HCT116 (cell line): ENCODE measurements at regions not wholly inside any gene's neighbourhood (a gene's known extent, or its start where the extent isn't known, plus 50 kb on each side); places are given as distances from the start of the nearest gene placed in this dataset.

Experiments
- CTCF ChIP-seq, 3 experiments: fragments of 200-600 bp in 1 of 3; sonication (generic) in 1 of 3; IDR thresholded peaks in 2 of 3; conservative IDR thresholded peaks in 1 of 3; 2 replicates each; pipeline ENCODE4 v1.5.1; 2012 to 2017; ENCODE audit warnings: low read depth in 2 of 3, low read length in 2 of 3, antibody characterized with exemption in 1 of 3, borderline replicate concordance in 1 of 3, control low read depth in 1 of 3, mild to moderate bottlenecking in 1 of 3, mixed read lengths in 1 of 3, mixed run types in 1 of 3, moderate library complexity in 1 of 3; ENCODE audit not compliant: insufficient read depth in 1 of 3
- EZH2phosphoT487 ChIP-seq: fragments of 200-600 bp; IDR thresholded peaks from 2 replicates; pipeline ENCODE4 v1.6.1; 2018; ENCODE audit warnings: antibody characterized with exemption, borderline replicate concordance
- MAX ChIP-seq: IDR thresholded peaks from 2 replicates; pipeline ENCODE4 v1.6.1; 2012
- POLR2AphosphoS5 ChIP-seq: IDR thresholded peaks from 2 replicates; pipeline ENCODE4 v1.6.1; 2011; ENCODE audit warnings: mild to moderate bottlenecking, low read depth, low read length, moderate library complexity

- TF ChIP-seq EZH2phosphoT487 (no peak), POLR2AphosphoS5 (no peak), MAX (no peak), CTCF (IDR thresholded peaks at IDR 0.05 in 2 of 3, conservative IDR thresholded peaks at IDR 0.05 in 1 of 3; ENCODE audit: borderline replicate concordance in 1 of 3, insufficient read depth in 1 of 3, low read depth in 2 of 3, low read length in 2 of 3) (no peak)
These were observed 53.6 kb upstream of the TMEM106B start for GRCh38 chr7:12157517-12157916.
